HG03159 (cell line): ENCODE measurements at regions not wholly inside any gene's neighbourhood (a gene's known extent, or its start where the extent isn't known, plus 50 kb on each side); places are given as distances from the start of the nearest gene placed in this dataset.

Experiments used
- ATAC-seq: cut with Tn5 transposase; IDR thresholded peaks from one replicate; pipeline ENCODE4 v1.9.1; 2021; ENCODE audit warnings: mild to moderate bottlenecking, moderate library complexity; ENCODE audit not compliant: unreplicated experiment

DNA sequence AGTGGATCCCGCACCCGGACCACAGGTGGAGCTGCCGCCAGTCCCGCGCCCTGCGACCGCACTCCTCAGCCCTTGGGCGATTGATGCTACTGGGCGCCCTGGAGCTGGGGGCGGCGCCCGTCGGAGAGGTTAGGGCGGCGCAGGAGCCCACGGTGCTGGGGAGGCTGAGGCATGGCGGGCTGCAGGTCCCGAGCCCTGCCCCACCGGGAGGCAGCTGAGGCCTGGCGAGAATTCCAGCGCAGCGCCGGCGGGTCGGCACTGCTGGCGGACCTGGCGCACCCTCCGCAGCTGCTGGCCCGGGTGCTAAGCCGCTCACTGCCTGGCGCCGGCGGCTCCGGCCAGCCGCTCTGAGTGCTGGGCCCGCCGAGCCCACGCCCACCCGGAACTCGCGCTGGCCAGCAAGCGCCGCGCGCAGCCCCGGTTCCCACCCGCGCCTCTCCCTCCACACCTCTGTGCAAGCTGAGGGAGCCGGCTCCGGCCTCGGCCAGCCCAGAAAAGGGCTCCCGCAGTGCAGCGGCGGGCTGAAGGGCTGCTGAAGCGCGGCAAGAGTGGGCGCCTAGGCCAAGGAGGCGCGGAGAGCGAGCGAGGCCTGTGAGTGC lies 1256.5 kb downstream of the STIM2 start:
- no peak for ATAC-seq

DNA sequence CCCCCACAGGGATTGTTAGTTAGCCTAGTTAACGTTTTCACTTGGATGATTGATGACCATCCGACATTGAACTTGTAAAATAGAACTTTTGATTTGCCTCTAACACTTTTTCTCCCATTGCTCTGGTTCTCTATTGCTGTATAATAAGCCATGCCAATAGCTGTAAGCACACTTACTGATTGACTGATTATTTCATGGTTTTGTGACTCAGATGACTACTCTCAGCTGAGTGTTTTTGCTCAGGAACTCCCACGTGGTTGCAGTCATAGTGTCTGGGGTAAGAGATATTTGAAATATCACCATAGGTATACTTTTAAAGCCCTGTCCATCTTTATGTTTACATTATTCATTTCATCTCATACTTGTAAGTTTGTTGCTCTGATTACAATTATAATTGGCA lies 1285.5 kb downstream of the STIM2 start:
- no peak for ATAC-seq

GRCh38 chr4:28148221-28148620 lies 1287.6 kb downstream of the STIM2 start:
- ATAC-seq, result no peak

DNA sequence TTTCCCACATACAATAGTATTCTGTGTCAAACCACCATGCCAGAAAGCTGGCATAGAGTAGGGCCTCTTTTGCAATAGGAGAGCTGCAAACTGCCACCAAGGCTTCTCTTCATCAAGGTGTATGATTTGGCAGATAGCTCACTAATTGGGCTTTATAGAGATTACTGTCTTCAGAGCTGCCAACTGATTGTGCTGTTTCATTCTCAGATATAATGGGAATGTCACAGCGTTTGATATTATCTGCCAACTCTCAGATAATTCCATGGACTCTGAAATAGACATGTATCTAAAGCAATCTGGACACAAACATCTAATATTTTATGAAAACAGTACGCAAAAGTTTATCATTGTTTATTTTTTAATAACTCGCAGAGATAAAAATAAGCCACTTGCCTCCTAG lies 1289.1 kb downstream of the STIM2 start:
- no peak for ATAC-seq

DNA sequence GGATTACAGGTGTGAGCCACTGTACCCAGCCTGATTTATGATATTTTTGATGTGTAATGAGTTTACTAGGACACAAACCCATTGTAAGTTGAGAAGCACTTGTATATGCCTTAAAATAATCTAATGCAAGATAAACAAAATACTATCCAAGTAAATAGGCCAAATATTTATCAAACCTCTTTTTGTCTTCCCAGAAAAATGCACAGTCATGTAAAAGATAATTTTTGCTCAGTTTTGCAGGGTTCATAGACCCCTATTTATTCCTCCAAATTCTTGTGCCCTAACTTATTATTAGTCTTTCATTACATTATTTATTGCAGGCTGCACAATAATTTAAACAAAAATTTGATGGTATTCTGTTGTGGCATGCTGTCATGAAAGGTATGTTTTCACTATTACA lies 1290.7 kb downstream of the STIM2 start:
- no peak for ATAC-seq

GRCh38 chr4:28167411-28167810 lies 1306.8 kb downstream of the STIM2 start:
- no peak for ATAC-seq

- ATAC-seq, result no peak
Observed at GRCh38 chr4:28176942-28177341, 1316.3 kb downstream of the STIM2 start.

- ATAC-seq, result no peak
Observed at GRCh38 chr4:28177641-28178040, 1317.0 kb downstream of the STIM2 start.

DNA sequence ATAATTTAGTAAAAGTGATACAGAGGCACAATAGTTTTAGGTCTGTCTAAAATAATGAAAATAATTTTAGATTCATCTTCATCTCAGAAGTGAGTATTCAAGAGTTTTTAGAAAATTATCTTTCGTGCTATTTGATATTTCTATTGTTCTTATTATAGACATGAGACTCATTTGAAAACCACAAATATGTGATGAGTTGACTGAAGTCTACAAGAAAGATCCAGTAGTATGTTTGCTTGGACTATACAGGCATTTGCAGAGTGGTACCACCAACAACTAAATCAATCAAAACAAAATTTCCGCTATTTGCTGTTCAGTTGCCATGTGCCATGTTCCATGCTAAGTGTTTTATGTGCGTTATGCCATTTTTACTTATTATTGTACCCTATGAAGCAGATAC lies 1318.5 kb downstream of the STIM2 start:
- no peak for ATAC-seq

- no peak for ATAC-seq
Observed at GRCh38 chr4:28209371-28209924, 1348.8 kb downstream of the STIM2 start.

DNA sequence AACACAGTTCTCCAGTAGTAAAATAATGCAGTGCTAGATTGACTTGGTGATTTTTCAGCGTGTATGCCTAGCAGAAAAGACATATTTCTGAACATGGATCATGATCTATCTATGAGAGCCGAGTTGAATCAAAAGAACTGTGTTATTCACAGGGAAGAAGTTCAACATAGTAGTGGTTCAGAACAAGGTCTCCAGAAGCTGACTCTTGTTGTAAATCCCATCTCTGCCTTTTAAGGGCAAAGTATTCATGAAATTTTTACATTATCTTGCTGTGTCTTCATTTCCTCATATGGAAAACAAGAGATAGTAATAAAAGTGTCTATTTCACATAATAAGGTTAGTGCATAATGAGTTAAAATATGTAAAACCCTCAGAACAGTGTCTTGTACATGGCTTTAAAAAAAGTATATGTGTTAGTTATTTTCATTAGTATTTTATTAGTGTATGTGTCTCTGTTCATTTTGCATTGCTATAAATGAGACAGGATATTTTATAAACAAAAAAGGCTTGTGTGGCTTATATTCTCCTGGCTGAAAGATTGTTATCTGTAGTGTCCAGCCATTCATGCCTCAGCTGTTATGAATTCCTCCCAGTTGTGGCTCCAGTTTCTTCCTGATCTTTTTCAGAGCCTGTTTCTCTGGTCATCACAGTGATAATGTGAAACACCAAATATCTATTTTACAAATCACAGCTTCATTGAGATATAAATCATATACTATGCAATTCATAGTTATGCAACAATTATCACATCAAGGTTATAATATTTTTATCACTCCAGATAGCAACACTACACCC lies 1351.2 kb downstream of the STIM2 start:
- no peak for ATAC-seq

DNA sequence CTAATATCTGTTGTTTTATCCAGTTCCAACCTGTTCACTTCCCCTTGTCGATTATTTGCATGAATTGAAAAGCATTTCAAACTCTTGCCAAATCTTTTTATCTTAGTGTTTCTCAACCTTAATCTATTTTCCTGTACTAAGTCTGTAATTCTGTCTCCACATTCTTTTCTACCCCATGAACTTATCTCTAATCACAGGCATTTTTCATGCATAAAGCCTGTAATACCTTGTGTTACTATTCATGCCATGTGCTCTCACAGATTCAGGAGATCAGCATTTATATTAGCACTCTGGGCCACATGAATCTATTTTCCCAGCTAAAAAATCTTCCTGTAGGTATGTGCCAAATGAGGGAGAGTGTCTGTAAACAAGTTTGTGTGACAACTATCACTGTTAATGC lies 1360.9 kb downstream of the STIM2 start:
- no peak for ATAC-seq

- no peak for ATAC-seq
Observed at GRCh38 chr4:28225050-28225449, 1364.4 kb downstream of the STIM2 start.

DNA sequence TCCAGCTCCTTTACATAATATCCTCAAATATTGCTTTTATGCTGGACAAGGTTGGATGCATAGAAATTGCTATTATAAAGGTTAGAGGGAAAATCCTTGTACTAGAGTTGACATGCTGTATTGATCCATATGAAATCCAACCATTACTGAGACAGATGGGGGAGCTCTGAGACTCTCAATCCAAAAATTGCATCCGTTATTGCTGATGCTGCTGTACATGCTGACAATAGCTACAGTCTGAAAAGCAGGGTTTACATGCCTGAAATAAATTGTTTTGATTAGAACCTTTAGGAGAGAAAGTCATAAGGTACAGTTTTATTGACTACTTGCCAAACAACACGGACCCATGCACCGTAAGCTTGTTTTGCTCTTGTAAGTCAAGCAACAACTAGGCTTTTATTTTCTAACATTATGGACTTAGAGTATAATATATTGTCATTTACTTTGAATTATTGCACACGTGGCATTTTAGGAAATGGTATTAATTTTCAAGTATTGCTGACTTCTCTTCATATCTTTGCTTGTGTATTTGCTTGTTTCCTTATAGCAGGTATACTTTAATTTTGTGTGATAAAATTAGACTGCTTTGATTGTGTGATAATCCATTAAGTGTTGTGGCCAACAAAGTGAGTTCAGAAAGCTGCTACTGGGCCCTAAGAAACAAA lies 1365.2 kb downstream of the STIM2 start:
- ATAC-seq, result no peak

DNA sequence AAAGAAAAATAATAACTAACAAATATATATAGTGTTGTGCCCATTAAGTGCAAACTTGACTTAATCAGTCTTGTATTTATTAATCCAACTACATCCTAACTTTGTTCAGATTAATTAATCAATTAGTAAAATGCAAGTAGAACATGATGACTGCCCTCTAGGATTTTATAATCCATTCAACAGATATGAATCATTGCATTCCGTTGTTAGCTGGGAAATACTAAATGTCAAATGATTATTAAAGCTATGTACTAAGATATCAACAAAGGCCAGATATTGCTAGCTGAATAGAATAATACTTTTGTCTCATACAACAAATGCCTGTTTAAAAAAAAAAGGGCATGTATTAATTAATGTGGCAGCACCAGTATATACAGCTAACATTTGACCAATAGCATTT lies 1366.3 kb downstream of the STIM2 start:
- no peak for ATAC-seq

DNA sequence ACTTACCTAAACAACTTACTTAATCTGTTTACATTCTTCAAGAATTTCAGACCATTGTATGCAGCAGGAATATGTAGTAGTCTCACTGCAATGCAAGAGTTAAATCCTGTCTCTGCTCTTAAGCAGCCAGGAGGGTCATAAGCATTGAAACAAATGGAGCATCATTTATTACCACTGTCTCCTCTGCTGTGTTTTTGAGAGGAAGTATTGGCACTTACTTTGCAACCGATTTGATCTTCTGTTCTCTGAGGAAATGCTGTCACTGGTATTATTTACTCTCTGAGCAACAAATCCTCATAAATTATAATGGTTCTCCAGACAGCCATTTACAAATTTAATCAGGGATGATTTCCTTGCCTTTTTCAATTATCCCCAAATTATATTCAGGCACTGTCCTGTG lies 1367.1 kb downstream of the STIM2 start:
- ATAC-seq, result no peak

DNA sequence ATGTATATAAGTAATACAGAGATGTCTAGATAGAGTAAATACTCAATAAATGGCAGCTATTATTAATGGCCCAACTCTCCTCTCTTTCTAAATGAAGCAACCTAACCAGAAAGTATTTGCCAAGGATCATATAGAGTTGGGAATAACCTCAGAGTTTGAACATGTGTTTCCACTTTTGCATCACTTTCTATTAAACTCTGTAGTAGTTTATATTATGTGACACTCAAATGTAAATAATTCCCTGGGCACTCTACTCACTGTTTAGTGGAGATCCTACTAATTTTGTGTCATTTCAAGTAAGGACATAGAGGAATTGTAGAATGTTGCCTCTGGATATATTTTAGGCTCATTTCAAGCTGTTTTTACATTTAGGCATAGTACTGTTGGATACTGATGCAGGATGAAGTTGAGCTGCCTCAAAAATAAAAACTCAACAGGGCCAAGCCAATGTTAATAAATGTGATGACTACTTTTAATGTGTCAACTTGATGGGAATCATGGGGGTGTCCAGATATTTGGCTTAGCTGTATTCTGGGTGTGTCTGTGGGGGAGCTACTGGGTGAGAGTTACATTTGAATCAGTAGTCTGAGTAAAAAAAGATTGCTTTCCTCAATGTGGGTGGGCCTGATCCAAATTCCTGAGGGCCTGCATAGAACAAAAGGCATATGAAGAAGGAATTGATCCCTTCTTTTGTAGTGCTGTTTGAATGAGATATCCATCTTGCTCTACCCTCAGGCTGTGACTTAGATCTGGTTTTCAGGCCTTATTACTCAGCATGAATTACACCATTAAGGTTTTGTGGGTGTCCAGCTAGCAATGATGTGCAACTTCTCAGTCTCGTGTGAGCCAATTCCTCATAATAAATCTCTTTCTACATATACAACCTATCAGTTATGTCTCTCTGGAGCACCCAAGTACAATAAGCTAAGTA lies 1368.2 kb downstream of the STIM2 start:
- ATAC-seq, result no peak

DNA sequence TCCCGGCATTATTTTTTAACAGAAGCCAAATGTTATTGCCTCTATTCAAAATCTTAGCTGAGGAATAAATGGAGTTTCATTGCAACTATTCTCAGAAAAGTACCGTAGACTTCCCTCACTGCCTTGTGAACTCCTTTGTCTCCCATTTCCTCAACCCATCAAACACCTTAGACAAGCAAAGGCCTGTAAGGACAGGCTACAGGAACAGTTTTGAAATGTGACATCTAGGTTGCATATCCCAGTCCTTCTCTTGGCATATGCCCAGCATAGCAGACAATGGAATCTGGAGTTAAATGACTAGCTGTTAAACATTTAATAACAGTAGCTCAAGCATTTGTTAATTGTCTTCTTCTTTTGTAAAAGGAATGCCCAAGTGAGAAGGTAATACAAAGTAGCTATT lies 1371.7 kb downstream of the STIM2 start:
- no peak for ATAC-seq

DNA sequence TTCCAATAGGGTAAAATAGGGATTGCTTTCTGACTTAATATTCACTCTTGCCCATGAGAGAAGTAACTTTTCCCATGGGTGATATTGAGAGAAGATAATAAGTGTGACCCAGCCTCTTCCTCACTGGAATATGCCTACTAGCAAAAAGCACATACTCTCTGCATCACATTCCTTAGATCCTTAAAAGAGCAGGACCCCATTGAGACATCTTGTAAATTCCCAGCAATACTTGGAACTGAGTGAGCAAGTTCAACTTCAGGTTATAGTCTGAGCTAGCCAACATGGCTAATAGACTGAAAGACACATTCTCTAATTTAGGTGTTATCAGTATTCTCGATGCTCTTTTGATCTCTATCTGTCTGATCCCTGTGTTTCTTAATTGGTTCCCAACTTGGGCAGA lies 1372.3 kb downstream of the STIM2 start:
- ATAC-seq, result no peak

GRCh38 chr4:28233724-28234123 lies 1373.1 kb downstream of the STIM2 start:
- ATAC-seq, result no peak

- ATAC-seq, result no peak
Observed at GRCh38 chr4:28238876-28239275, 1378.2 kb downstream of the STIM2 start.
